ENCODE measurements at regions not wholly inside any gene's neighbourhood (a gene's known extent, or its start where the extent isn't known, plus 50 kb on each side); places are given as distances from the start of the nearest gene placed in this dataset.

GRCh38 chr3:116963802-116964201, 254.2 kb downstream of the TUSC7 start:
- no peak overlapping the region for H3K4me3 Mint-ChIP-seq
- no peaks in the 10 kb centered on the region for H3K27me3 Mint-ChIP-seq
- no peaks in the 10 kb centered on the region for H3K9me3 Mint-ChIP-seq
- no peaks in the 10 kb centered on the region for H3K36me3 Mint-ChIP-seq (ENCODE audit: low read depth)
- no peak overlapping the region for H3K27ac Mint-ChIP-seq
- intact Hi-C loops (cut with micrococcal nuclease), result no loop called here
- DNase-seq, result no peak
- TF ChIP-seq CTCF (IDR thresholded peaks at IDR 0.05), result no peak
- ATAC-seq (ENCODE audit: low read depth), result no peak
- CTCF ChIA-PET, result no interaction called here
- POLR2A ChIA-PET, result no interaction called here
- H3K4me1 Mint-ChIP-seq, result no peaks in the 10 kb centered on the region

- Mint-ChIP-seq H3K27me3 (no peaks in the 10 kb centered on the region), H3K9me3 (no peaks in the 10 kb centered on the region), H3K36me3 (ENCODE audit: low read depth) (no peaks in the 10 kb centered on the region), H3K4me3 (no peak overlapping the region), H3K4me1 (no peaks in the 10 kb centered on the region), H3K27ac (no peak overlapping the region)
- no peak for ATAC-seq (ENCODE audit: low read depth)
- ChIA-PET CTCF (no interaction called here), POLR2A (no interaction called here)
- TF ChIP-seq CTCF (IDR thresholded peaks at IDR 0.05), result no peak
- no peak for DNase-seq
- intact Hi-C loops (cut with micrococcal nuclease), result no loop called here
Measured at GRCh38 chr3:116966649-116967048, 257.1 kb downstream of the TUSC7 start.

DNA sequence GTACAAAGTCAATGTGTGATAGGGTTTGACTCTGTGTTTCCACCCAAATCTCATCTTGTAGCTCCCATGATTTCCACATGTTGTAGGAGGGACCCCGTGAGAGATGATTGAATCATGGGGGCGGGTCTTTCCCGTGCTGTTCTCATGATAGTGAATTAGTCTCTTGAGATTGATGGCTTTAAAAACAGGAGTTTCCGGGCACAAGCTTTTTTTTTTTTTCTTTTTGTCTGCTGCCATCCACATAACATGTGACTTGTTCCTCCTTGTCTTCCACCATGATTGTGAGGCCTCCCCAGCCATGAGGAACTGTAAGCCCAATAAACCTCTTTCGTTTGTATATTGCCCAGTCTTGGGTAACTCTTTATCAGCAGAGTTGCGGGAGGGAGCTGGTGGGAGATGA, 259.6 kb downstream of the TUSC7 start:
- TF ChIP-seq CTCF (IDR thresholded peaks at IDR 0.05), result no peak
- ChIA-PET CTCF (no interaction called here), POLR2A (no interaction called here)
- ATAC-seq (ENCODE audit: low read depth) (no peak), DNase-seq (no peak)
- Mint-ChIP-seq H3K4me3 (no peak overlapping the region), H3K4me1 (no peaks in the 10 kb centered on the region), H3K36me3 (ENCODE audit: low read depth) (no peaks in the 10 kb centered on the region), H3K27ac (no peak overlapping the region), H3K9me3 (no peaks in the 10 kb centered on the region), H3K27me3 (no peaks in the 10 kb centered on the region)
- intact Hi-C loops (cut with micrococcal nuclease), result no loop called here

- no peak for TF ChIP-seq CTCF (IDR thresholded peaks at IDR 0.05)
- no peaks in the 10 kb centered on the region for H3K36me3 Mint-ChIP-seq (ENCODE audit: low read depth)
- ChIA-PET CTCF (no interaction called here), POLR2A (no interaction called here)
- no peaks in the 10 kb centered on the region for H3K4me1 Mint-ChIP-seq
- no peak overlapping the region for H3K27ac Mint-ChIP-seq
- ATAC-seq (ENCODE audit: low read depth) (no peak), DNase-seq (no peak)
- no peaks in the 10 kb centered on the region for H3K27me3 Mint-ChIP-seq
- H3K9me3 Mint-ChIP-seq, result no peaks in the 10 kb centered on the region
- H3K4me3 Mint-ChIP-seq, result no peak overlapping the region
- intact Hi-C loops (cut with micrococcal nuclease), result no loop called here
Measured at GRCh38 chr3:116969646-116970045, 260.1 kb downstream of the TUSC7 start.

GRCh38 chr3:116971531-116971930, 262.0 kb downstream of the TUSC7 start:
- ATAC-seq (ENCODE audit: low read depth) (no peak), DNase-seq (no peak)
- no peaks in the 10 kb centered on the region for H3K4me1 Mint-ChIP-seq
- H3K27ac Mint-ChIP-seq, result no peak overlapping the region
- POLR2A ChIA-PET, result no interaction called here
- no peak overlapping the region for H3K4me3 Mint-ChIP-seq
- no peaks in the 10 kb centered on the region for H3K36me3 Mint-ChIP-seq (ENCODE audit: low read depth)
- CTCF ChIA-PET, result no interaction called here
- TF ChIP-seq CTCF (IDR thresholded peaks at IDR 0.05), result no peak
- intact Hi-C loops (cut with micrococcal nuclease), result no loop called here
- H3K27me3 Mint-ChIP-seq, result no peaks in the 10 kb centered on the region
- no peaks in the 10 kb centered on the region for H3K9me3 Mint-ChIP-seq
